ENCODE measurements at regions not wholly inside any gene's neighbourhood (a gene's known extent, or its start where the extent isn't known, plus 50 kb on each side); places are given as distances from the start of the nearest gene placed in this dataset.

- Histone ChIP-seq H3K27ac (ENCODE audit: low read depth, low read length, poor library complexity, severe bottlenecking) (no peak overlapping the region), H3K4me2 (ENCODE audit: low read length) (no peak overlapping the region), H3K4me1 (ENCODE audit: insufficient read depth, low read length, severe bottlenecking) (no peaks in the 10 kb centered on the region), H3K4me3 (ENCODE audit: low read depth, low read length, poor library complexity, severe bottlenecking) (no peak overlapping the region), H3K36me3 (ENCODE audit: insufficient read depth, low read length) (no peaks in the 10 kb centered on the region), H3K27me3 (ENCODE audit: insufficient read depth, low read length) (no peaks in the 10 kb centered on the region), H3K9me3 (ENCODE audit: low read length) (no peaks in the 10 kb centered on the region), H2AFZ (ENCODE audit: low read length) (no peak overlapping the region), H4K20me1 (ENCODE audit: insufficient read depth, low read length) (no peaks in the 10 kb centered on the region), H3F3A (ENCODE audit: insufficient read depth, low read length) (no peaks in the 10 kb centered on the region), H3K9ac (ENCODE audit: low read length) (no peak overlapping the region), H3K9me2 (ENCODE audit: low read depth, low read length) (no peaks in the 10 kb centered on the region), H3K79me2 (ENCODE audit: insufficient read depth, low read length) (no peaks in the 10 kb centered on the region)
- TF ChIP-seq EZH2 (IDR thresholded peaks at IDR 0.05; ENCODE audit: borderline replicate concordance, low read length): no peak
- TF ChIP-seq CTCF (IDR thresholded peaks at IDR 0.05; ENCODE audit: low read length): no peak
Measured at GRCh38 chr16:73565925-73566324, 518.0 kb upstream of the ZFHX3 start.

GRCh38 chr16:73565263-73565662 is 517.3 kb upstream of the ZFHX3 start:
- H3K9ac ChIP-seq (ENCODE audit: low read length): no peak overlapping the region
- no peaks in the 10 kb centered on the region for H3F3A ChIP-seq (ENCODE audit: insufficient read depth, low read length)
- H3K27me3 ChIP-seq (ENCODE audit: insufficient read depth, low read length): no peaks in the 10 kb centered on the region
- TF ChIP-seq CTCF (IDR thresholded peaks at IDR 0.05; ENCODE audit: low read length) (peak; percentile 48; the same call in 1 of the 2 replicates), EZH2 (IDR thresholded peaks at IDR 0.05; ENCODE audit: borderline replicate concordance, low read length) (no peak)
- H3K27ac ChIP-seq (ENCODE audit: low read depth, low read length, poor library complexity, severe bottlenecking): no peak overlapping the region
- H3K4me3 ChIP-seq (ENCODE audit: low read depth, low read length, poor library complexity, severe bottlenecking): no peak overlapping the region
- H3K4me2 ChIP-seq (ENCODE audit: low read length): no peak overlapping the region
- no peaks in the 10 kb centered on the region for H3K9me2 ChIP-seq (ENCODE audit: low read depth, low read length)
- H4K20me1 ChIP-seq (ENCODE audit: insufficient read depth, low read length): no peaks in the 10 kb centered on the region
- no peaks in the 10 kb centered on the region for H3K36me3 ChIP-seq (ENCODE audit: insufficient read depth, low read length)
- no peak overlapping the region for H2AFZ ChIP-seq (ENCODE audit: low read length)
- H3K4me1 ChIP-seq (ENCODE audit: insufficient read depth, low read length, severe bottlenecking): no peaks in the 10 kb centered on the region
- H3K9me3 ChIP-seq (ENCODE audit: low read length): no peaks in the 10 kb centered on the region
- no peaks in the 10 kb centered on the region for H3K79me2 ChIP-seq (ENCODE audit: insufficient read depth, low read length)

- TF ChIP-seq EZH2 (IDR thresholded peaks at IDR 0.05; ENCODE audit: borderline replicate concordance, low read length) (no peak), CTCF (IDR thresholded peaks at IDR 0.05; ENCODE audit: low read length) (no peak)
- Histone ChIP-seq H3K79me2 (ENCODE audit: insufficient read depth, low read length) (no peaks in the 10 kb centered on the region), H4K20me1 (ENCODE audit: insufficient read depth, low read length) (no peaks in the 10 kb centered on the region), H3K9ac (ENCODE audit: low read length) (no peak overlapping the region), H3F3A (ENCODE audit: insufficient read depth, low read length) (no peaks in the 10 kb centered on the region), H3K4me1 (ENCODE audit: insufficient read depth, low read length, severe bottlenecking) (no peaks in the 10 kb centered on the region), H3K36me3 (ENCODE audit: insufficient read depth, low read length) (no peaks in the 10 kb centered on the region), H2AFZ (ENCODE audit: low read length) (no peak overlapping the region), H3K9me2 (ENCODE audit: low read depth, low read length) (no peaks in the 10 kb centered on the region), H3K4me3 (ENCODE audit: low read depth, low read length, poor library complexity, severe bottlenecking) (no peak overlapping the region), H3K27ac (ENCODE audit: low read depth, low read length, poor library complexity, severe bottlenecking) (no peak overlapping the region), H3K27me3 (ENCODE audit: insufficient read depth, low read length) (no peaks in the 10 kb centered on the region), H3K4me2 (ENCODE audit: low read length) (no peak overlapping the region), H3K9me3 (ENCODE audit: low read length) (no peaks in the 10 kb centered on the region)
Measured at GRCh38 chr16:73563709-73564108, 515.8 kb upstream of the ZFHX3 start.
